Ascending aorta (tissue), 2 donors: ENCODE measurements at regions not wholly inside any gene's neighbourhood (a gene's known extent, or its start where the extent isn't known, plus 50 kb on each side); places are given as distances from the start of the nearest gene placed in this dataset.

Experiments
- DNase-seq, 2 donors: peaks; one replicate each; pipeline ENCODE4 v3.0.0-alpha.2; 2019; ENCODE audit warnings: low spot score in 2 of 2
- H3K27ac ChIP-seq, 2 donors: fragments of 200-600 bp; sonication (generic); one replicate each; pipeline ENCODE4 v1.5.1; 2016 to 2017; ENCODE audit warnings: mild to moderate bottlenecking in 1 of 2
- H3K27me3 ChIP-seq: fragments of 200-600 bp; sonication (generic); one replicate; pipeline ENCODE4 v1.5.1; 2017
- H3K36me3 ChIP-seq, 2 donors: fragments of 200-600 bp; sonication (generic); one replicate each; pipeline ENCODE4 v1.5.1; 2016
- H3K4me1 ChIP-seq, 2 donors: fragments of 200-600 bp; sonication (generic); one replicate each; pipeline ENCODE4 v1.5.1; 2016 to 2017; ENCODE audit warnings: mild to moderate bottlenecking in 1 of 2
- H3K4me3 ChIP-seq, 2 donors: fragments of 200-600 bp; sonication (generic); one replicate each; pipeline ENCODE4 v1.5.1; 2016 to 2017; ENCODE audit warnings: mild to moderate bottlenecking in 1 of 2
- H3K9me3 ChIP-seq, 2 donors: fragments of 200-600 bp; sonication (generic); one replicate each; pipeline ENCODE4 v1.5.1; 2016
- CTCF ChIP-seq, 3 experiments: fragments of 200-600 bp in 2 of 3; fragments of 450-650 bp in 1 of 3; sonication (generic) in 2 of 3; IDR thresholded peaks; one replicate each; pipeline ENCODE4 v1.5.1; 2016 to 2019; ENCODE audit warnings: antibody characterized with exemption in 3 of 3, mild to moderate bottlenecking in 1 of 3, moderate library complexity in 1 of 3
- intact Hi-C: fragments of 100-400 bp; cut with DNase I; formaldehyde crosslinking; loops from one replicate; pipeline ENCODE4 v1.15.1; 2023

- no peak for DNase-seq
- intact Hi-C loops, result no loop called here
Measured at GRCh38 chr16:79865918-79866317, 265.4 kb upstream of the MAF start.

GRCh38 chr16:79864781-79865391, 264.3 kb upstream of the MAF start:
- DNase-seq, result no peak
- Histone ChIP-seq H3K4me3 (no peak overlapping the region), H3K27me3 (no peaks in the 10 kb centered on the region), H3K27ac (no peak overlapping the region), H3K9me3 (no peaks in the 10 kb centered on the region), H3K36me3 (no peaks in the 10 kb centered on the region), H3K4me1 (no peaks in the 10 kb centered on the region)
- intact Hi-C loops, result no loop called here
- no peak for TF ChIP-seq CTCF (IDR thresholded peaks at IDR 0.05)

More at GRCh38 chr16:79865918-79866317, 265.4 kb upstream of the MAF start:
- Histone ChIP-seq H3K9me3 (no peaks in the 10 kb centered on the region), H3K4me1 (no peaks in the 10 kb centered on the region), H3K4me3 (no peak overlapping the region), H3K27me3 (no peaks in the 10 kb centered on the region), H3K36me3 (no peaks in the 10 kb centered on the region), H3K27ac (no peak overlapping the region)
- no peak for TF ChIP-seq CTCF (IDR thresholded peaks at IDR 0.05)

DNA sequence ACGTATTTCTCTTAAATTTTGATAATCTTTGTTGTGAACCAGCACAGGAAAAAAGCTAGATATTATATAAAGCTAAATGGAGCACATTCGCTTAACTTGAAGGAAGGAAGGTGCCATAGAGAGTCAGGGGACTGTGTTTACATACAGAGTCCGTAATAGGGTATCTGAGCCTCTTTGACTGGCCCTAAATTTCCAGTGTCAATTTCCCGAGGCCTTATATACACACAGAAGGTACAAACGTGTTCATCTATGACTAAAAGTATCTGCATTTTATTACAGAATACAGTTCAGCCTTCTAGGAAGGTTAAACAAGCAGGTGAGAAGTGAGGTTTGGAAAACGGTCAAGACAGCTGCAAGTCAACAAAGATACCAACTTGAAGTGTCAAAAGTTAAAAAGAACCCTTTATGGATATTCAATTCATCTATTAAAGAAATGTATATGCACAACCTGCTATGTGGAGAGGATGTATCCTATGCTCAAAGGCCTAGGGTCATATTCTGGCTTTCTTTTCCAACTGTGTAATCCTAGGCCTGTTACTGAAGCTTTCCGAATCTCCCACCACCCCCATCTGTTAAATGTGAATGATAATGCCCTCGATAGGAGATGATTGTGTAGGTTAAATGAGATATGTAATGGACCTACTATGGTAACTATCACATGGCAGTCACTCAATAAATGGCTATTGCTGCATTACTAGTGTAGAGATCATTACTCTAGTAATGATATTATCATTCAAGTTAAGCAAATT, 263.7 kb upstream of the MAF start:
- Histone ChIP-seq H3K4me1 (no peaks in the 10 kb centered on the region), H3K27ac (no peak overlapping the region), H3K27me3 (no peaks in the 10 kb centered on the region), H3K9me3 (no peaks in the 10 kb centered on the region), H3K4me3 (no peak overlapping the region), H3K36me3 (no peaks in the 10 kb centered on the region)
- no peak for TF ChIP-seq CTCF (IDR thresholded peaks at IDR 0.05)
- DNase-seq, result no peak
- intact Hi-C loops, result no loop called here

GRCh38 chr16:79863128-79864031, 262.8 kb upstream of the MAF start:
- Histone ChIP-seq H3K4me3 (no peak overlapping the region), H3K27ac (no peak overlapping the region), H3K27me3 (no peaks in the 10 kb centered on the region), H3K9me3 (no peaks in the 10 kb centered on the region), H3K36me3 (no peaks in the 10 kb centered on the region), H3K4me1 (no peaks in the 10 kb centered on the region)
- no peak for TF ChIP-seq CTCF (IDR thresholded peaks at IDR 0.05)
- intact Hi-C loops, result no loop called here
- no peak for DNase-seq

GRCh38 chr16:79862601-79863000, 262.1 kb upstream of the MAF start:
- no peak for DNase-seq
- Histone ChIP-seq H3K4me1 (no peaks in the 10 kb centered on the region), H3K27me3 (no peaks in the 10 kb centered on the region), H3K9me3 (no peaks in the 10 kb centered on the region), H3K27ac (no peak overlapping the region), H3K36me3 (no peaks in the 10 kb centered on the region), H3K4me3 (no peak overlapping the region)
- TF ChIP-seq CTCF (IDR thresholded peaks at IDR 0.05), result no peak
- intact Hi-C loops, result no loop called here
